ENCODE measurements at regions not wholly inside any gene's neighbourhood (a gene's known extent, or its start where the extent isn't known, plus 50 kb on each side); places are given as distances from the start of the nearest gene placed in this dataset.
A peak's percentile ranks its signal among the peaks of the same experiment; 100 is the strongest.

GRCh38 chr18:9016633-9017166 is 85.8 kb upstream of the NDUFV2 start:
- 51% methylated on average over 15 of the region's 16 CpGs for WGBS
- TF ChIP-seq POLR2AphosphoS5 (IDR thresholded peaks at IDR 0.05) (no peak), CTCF (IDR thresholded peaks at IDR 0.05) (no peak), EP300 (IDR thresholded peaks at IDR 0.05) (no peak), POLR2A (IDR thresholded peaks at IDR 0.05; ENCODE audit: low read depth) (no peak)
- Histone ChIP-seq H3K9me3 (no peaks in the 10 kb centered on the region), H3K27me3 (no peaks in the 10 kb centered on the region), H3K36me3 (no peaks in the 10 kb centered on the region), H3K4me3 (peak overlapping the region; percentile 32 to 52 (median 40)), H3K4me1 (peaks cover 15 to 20% (median 18%) of the 10 kb centered on the region in 4 donors), H3K27ac (replicated peaks in 1 of 4) (peak overlapping the region; percentile 73 to 80 (median 75))
- DNase-seq (ENCODE audit: extremely low spot score), result no peak
- intact Hi-C loops (cut with DNase I), result no loop called here

- H3K27me3 ChIP-seq, result no peaks in the 10 kb centered on the region
- H3K9me3 ChIP-seq, result no peaks in the 10 kb centered on the region
- intact Hi-C loops (cut with DNase I), result no loop called here
- peaks cover 15 to 20% (median 18%) of the 10 kb centered on the region in 4 donors for H3K4me1 ChIP-seq
- peak overlapping the region; percentile 73 to 80 (median 75) for H3K27ac ChIP-seq (replicated peaks in 1 of 4)
- 26% methylated on average over 20 of the region's 34 CpGs for WGBS
- H3K36me3 ChIP-seq, result no peaks in the 10 kb centered on the region
- TF ChIP-seq POLR2AphosphoS5 (IDR thresholded peaks at IDR 0.05) (peak; percentile 35 to 45), CTCF (IDR thresholded peaks at IDR 0.05) (no peak)
- H3K4me3 ChIP-seq, result peak overlapping the region; percentile 32 to 52 (median 40)
- DNase-seq (ENCODE audit: extremely low spot score), result no peak
Measured at GRCh38 chr18:9017167-9017904, 85.2 kb upstream of the NDUFV2 start.

GRCh38 chr18:9017905-9018227 is 84.6 kb upstream of the NDUFV2 start:
- Histone ChIP-seq H3K27ac (replicated peaks in 1 of 4) (peak overlapping the region; percentile 73 to 80 (median 75)), H3K27me3 (no peaks in the 10 kb centered on the region), H3K9me3 (no peaks in the 10 kb centered on the region), H3K4me1 (peaks cover 15 to 20% (median 18%) of the 10 kb centered on the region in 4 donors), H3K36me3 (no peaks in the 10 kb centered on the region), H3K4me3 (peak overlapping the region in 3 of 4 donors; percentile 32 to 44 (median 37))
- no peak for TF ChIP-seq CTCF (IDR thresholded peaks at IDR 0.05)
- no peak for TF ChIP-seq POLR2A (IDR thresholded peaks at IDR 0.05; ENCODE audit: low read depth)
- no peak for TF ChIP-seq POLR2AphosphoS5 (IDR thresholded peaks at IDR 0.05)
- no peak for TF ChIP-seq EP300 (IDR thresholded peaks at IDR 0.05)
- intact Hi-C loops (cut with DNase I), result no loop called here
- no peak for DNase-seq (ENCODE audit: extremely low spot score)
- WGBS, result 40% methylated on average over 6 of the region's 6 CpGs

GRCh38 chr18:9019135-9019534 is 83.4 kb upstream of the NDUFV2 start:
- no peaks in the 10 kb centered on the region for H3K36me3 ChIP-seq
- TF ChIP-seq POLR2A (IDR thresholded peaks at IDR 0.05; ENCODE audit: low read depth) (no peak), EP300 (IDR thresholded peaks at IDR 0.05) (no peak), CTCF (IDR thresholded peaks at IDR 0.05) (no peak), POLR2AphosphoS5 (IDR thresholded peaks at IDR 0.05) (no peak)
- H3K9me3 ChIP-seq, result no peaks in the 10 kb centered on the region
- no peak overlapping the region for H3K27ac ChIP-seq (replicated peaks in 1 of 4)
- no peak for DNase-seq (ENCODE audit: extremely low spot score)
- 97% methylated on average over 4 of the region's 4 CpGs for WGBS
- intact Hi-C loops (cut with DNase I), result no loop called here
- no peak overlapping the region for H3K4me3 ChIP-seq
- no peaks in the 10 kb centered on the region for H3K27me3 ChIP-seq
- peaks cover 15 to 20% (median 18%) of the 10 kb centered on the region in 4 donors for H3K4me1 ChIP-seq
